GM19452 (cell line): ENCODE measurements at regions not wholly inside any gene's neighbourhood (a gene's known extent, or its start where the extent isn't known, plus 50 kb on each side); places are given as distances from the start of the nearest gene placed in this dataset.
"Not testable (repeated sequence)": the region's sequence is repeated elsewhere in the genome, so short reads cannot be mapped to it uniquely, and the experiment has no call there.

Experiments used
- ATAC-seq: cut with Tn5 transposase; IDR thresholded peaks from one replicate; pipeline ENCODE4 v1.9.1; 2021; ENCODE audit not compliant: unreplicated experiment

- no peak for ATAC-seq
Measured at GRCh38 chr2:143889216-143889615, 630.7 kb downstream of the ZEB2 start.

GRCh38 chr2:143885461-143885860 is 634.5 kb downstream of the ZEB2 start:
- no peak for ATAC-seq

- ATAC-seq: no peak
Measured at GRCh38 chr2:143881246-143881645, 638.7 kb downstream of the ZEB2 start.

- ATAC-seq: no peak
Measured at GRCh38 chr2:143877876-143878530, 641.9 kb downstream of the ZEB2 start.

GRCh38 chr2:143877056-143877455 is 642.9 kb downstream of the ZEB2 start:
- no peak for ATAC-seq

GRCh38 chr2:143875295-143876233 is 644.4 kb downstream of the ZEB2 start:
- ATAC-seq: no peak

GRCh38 chr2:143873886-143874285 is 646.0 kb downstream of the ZEB2 start:
- no peak for ATAC-seq

- no peak for ATAC-seq
Measured at GRCh38 chr2:143870696-143871095, 649.2 kb downstream of the ZEB2 start.

- no peak for ATAC-seq
Measured at GRCh38 chr2:143856978-143857377, 662.9 kb downstream of the ZEB2 start.

GRCh38 chr2:143852759-143853158 is 667.2 kb downstream of the ZEB2 start:
- ATAC-seq: no peak

- ATAC-seq: no peak
Measured at GRCh38 chr2:143850084-143850483, 669.8 kb downstream of the ZEB2 start.

GRCh38 chr2:143847257-143847656 is 672.7 kb downstream of the ZEB2 start:
- ATAC-seq: no peak

GRCh38 chr2:143844986-143845385 is 674.9 kb downstream of the ZEB2 start:
- no peak for ATAC-seq

- no peak for ATAC-seq
Measured at GRCh38 chr2:143843686-143844085, 676.2 kb downstream of the ZEB2 start.

- ATAC-seq: no peak
Measured at GRCh38 chr2:143842836-143843235, 677.1 kb downstream of the ZEB2 start.

GRCh38 chr2:143841935-143842334 is 678.0 kb downstream of the ZEB2 start:
- no peak for ATAC-seq

GRCh38 chr2:143840601-143841000 is 679.3 kb downstream of the ZEB2 start:
- ATAC-seq: no peak

GRCh38 chr2:143840194-143840593 is 679.7 kb downstream of the ZEB2 start:
- no peak for ATAC-seq

GRCh38 chr2:143839456-143839855 is 680.5 kb downstream of the ZEB2 start:
- ATAC-seq: no peak

GRCh38 chr2:143837055-143837454 is 682.9 kb downstream of the ZEB2 start:
- ATAC-seq: not testable (repeated sequence)

- no peak for ATAC-seq
Measured at GRCh38 chr2:143835481-143835880, 684.4 kb downstream of the ZEB2 start.

GRCh38 chr2:143833015-143833660 is 686.8 kb downstream of the ZEB2 start:
- no peak for ATAC-seq
